Peyer's patch (tissue), 4 donors: ENCODE measurements at regions not wholly inside any gene's neighbourhood (a gene's known extent, or its start where the extent isn't known, plus 50 kb on each side); places are given as distances from the start of the nearest gene placed in this dataset.

Experiments
- POLR2A ChIP-seq, 2 donors: fragments of 450-650 bp; IDR thresholded peaks; one replicate each; pipeline ENCODE4 v1.5.1; 2017; ENCODE audit warnings: antibody characterized with exemption in 2 of 2, mild to moderate bottlenecking in 2 of 2, moderate library complexity in 2 of 2
- TF ChIP-seq, protein P1 (sequence below), 6 experiments: fragments of 450-650 bp in 4 of 6; fragments of 200-600 bp in 2 of 6; sonication (generic) in 1 of 6; IDR thresholded peaks; one replicate each; pipeline ENCODE4 v1.5.1; 2017 to 2019; ENCODE audit warnings: antibody characterized with exemption in 6 of 6, mild to moderate bottlenecking in 3 of 6, moderate library complexity in 1 of 6

GRCh38 chr3:8201886-8202285 is 299.7 kb upstream of the LMCD1 start:
- TF ChIP-seq, protein P1, sequence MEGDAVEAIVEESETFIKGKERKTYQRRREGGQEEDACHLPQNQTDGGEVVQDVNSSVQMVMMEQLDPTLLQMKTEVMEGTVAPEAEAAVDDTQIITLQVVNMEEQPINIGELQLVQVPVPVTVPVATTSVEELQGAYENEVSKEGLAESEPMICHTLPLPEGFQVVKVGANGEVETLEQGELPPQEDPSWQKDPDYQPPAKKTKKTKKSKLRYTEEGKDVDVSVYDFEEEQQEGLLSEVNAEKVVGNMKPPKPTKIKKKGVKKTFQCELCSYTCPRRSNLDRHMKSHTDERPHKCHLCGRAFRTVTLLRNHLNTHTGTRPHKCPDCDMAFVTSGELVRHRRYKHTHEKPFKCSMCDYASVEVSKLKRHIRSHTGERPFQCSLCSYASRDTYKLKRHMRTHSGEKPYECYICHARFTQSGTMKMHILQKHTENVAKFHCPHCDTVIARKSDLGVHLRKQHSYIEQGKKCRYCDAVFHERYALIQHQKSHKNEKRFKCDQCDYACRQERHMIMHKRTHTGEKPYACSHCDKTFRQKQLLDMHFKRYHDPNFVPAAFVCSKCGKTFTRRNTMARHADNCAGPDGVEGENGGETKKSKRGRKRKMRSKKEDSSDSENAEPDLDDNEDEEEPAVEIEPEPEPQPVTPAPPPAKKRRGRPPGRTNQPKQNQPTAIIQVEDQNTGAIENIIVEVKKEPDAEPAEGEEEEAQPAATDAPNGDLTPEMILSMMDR (IDR thresholded peaks at IDR 0.05), result no peak
- no peak for TF ChIP-seq POLR2A (IDR thresholded peaks at IDR 0.05)
